ENCODE measurements at regions not wholly inside any gene's neighbourhood (a gene's known extent, or its start where the extent isn't known, plus 50 kb on each side); places are given as distances from the start of the nearest gene placed in this dataset.

- no peak for DNase-seq (ENCODE audit: unreplicated experiment)
- CTCF ChIA-PET = interaction anchor here (0.5 to 1.1 kb wide), 3 partner anchors 10 to 14 kb away, joined by 3 to 4 read pairs (median 3); no protein-coding TSS in a partner anchor
- no peaks in the 10 kb centered on the region for H3K36me3 Mint-ChIP-seq (ENCODE audit: insufficient read depth, unreplicated experiment)
These were observed 287.1 kb downstream of the TENT4A start for GRCh38 chr5:7000310-7000709.

GRCh38 chr5:7010591-7010990, 297.4 kb downstream of the TENT4A start:
- H3K36me3 Mint-ChIP-seq (ENCODE audit: insufficient read depth, unreplicated experiment) = no peaks in the 10 kb centered on the region
- BruUV-seq (replicated peaks) = no TSS peak
- no peak overlapping the region for H3K4me3 Mint-ChIP-seq (ENCODE audit: unreplicated experiment)
- no peaks in the 10 kb centered on the region for H3K4me1 Mint-ChIP-seq (ENCODE audit: insufficient read depth, unreplicated experiment)
- CTCF ChIA-PET = interaction anchor here (0.8 kb wide), 1 partner anchor 11 kb away, joined by 3 read pairs; no protein-coding TSS in a partner anchor
- no peak for TF ChIP-seq CTCF (IDR thresholded peaks at IDR 0.05; ENCODE audit: unreplicated experiment)
- no peak overlapping the region for H3K27ac Mint-ChIP-seq (ENCODE audit: low read depth, unreplicated experiment)
- H3K9me3 Mint-ChIP-seq (ENCODE audit: unreplicated experiment) = peaks cover 17% of the 10 kb centered on the region
- H3K27me3 Mint-ChIP-seq (ENCODE audit: insufficient read depth, unreplicated experiment) = no peaks in the 10 kb centered on the region
- DNase-seq (ENCODE audit: unreplicated experiment) = no peak
- POLR2A ChIA-PET = no interaction called here
- intact Hi-C loops (cut with micrococcal nuclease) = no loop called here

More at GRCh38 chr5:7000310-7000709, 287.1 kb downstream of the TENT4A start:
- H3K27ac Mint-ChIP-seq (ENCODE audit: low read depth, unreplicated experiment) = no peak overlapping the region
- no peaks in the 10 kb centered on the region for H3K4me1 Mint-ChIP-seq (ENCODE audit: insufficient read depth, unreplicated experiment)
- intact Hi-C loops (cut with micrococcal nuclease) = no loop called here
- no peak overlapping the region for H3K4me3 Mint-ChIP-seq (ENCODE audit: unreplicated experiment)
- H3K27me3 Mint-ChIP-seq (ENCODE audit: insufficient read depth, unreplicated experiment) = no peaks in the 10 kb centered on the region
- BruUV-seq (replicated peaks) = no TSS peak
- H3K9me3 Mint-ChIP-seq (ENCODE audit: unreplicated experiment) = no peaks in the 10 kb centered on the region
- TF ChIP-seq CTCF (IDR thresholded peaks at IDR 0.05; ENCODE audit: unreplicated experiment) = no peak
- POLR2A ChIA-PET = no interaction called here

- ChIA-PET CTCF (interaction anchor here (0.6 kb wide), 1 partner anchor 12 kb away, joined by 4 read pairs; no protein-coding TSS in a partner anchor), POLR2A (no interaction called here)
- BruUV-seq (replicated peaks) = no TSS peak
- H3K27ac Mint-ChIP-seq (ENCODE audit: low read depth, unreplicated experiment) = no peak overlapping the region
- intact Hi-C loops (cut with micrococcal nuclease) = no loop called here
- no peaks in the 10 kb centered on the region for H3K4me1 Mint-ChIP-seq (ENCODE audit: insufficient read depth, unreplicated experiment)
- peaks cover 17% of the 10 kb centered on the region for H3K9me3 Mint-ChIP-seq (ENCODE audit: unreplicated experiment)
- no peak for DNase-seq (ENCODE audit: unreplicated experiment)
- TF ChIP-seq CTCF (IDR thresholded peaks at IDR 0.05; ENCODE audit: unreplicated experiment) = no peak
- H3K27me3 Mint-ChIP-seq (ENCODE audit: insufficient read depth, unreplicated experiment) = no peaks in the 10 kb centered on the region
- H3K36me3 Mint-ChIP-seq (ENCODE audit: insufficient read depth, unreplicated experiment) = no peaks in the 10 kb centered on the region
- H3K4me3 Mint-ChIP-seq (ENCODE audit: unreplicated experiment) = no peak overlapping the region
These were observed 298.8 kb downstream of the TENT4A start for GRCh38 chr5:7012057-7012456.

GRCh38 chr5:7014611-7015010, 301.4 kb downstream of the TENT4A start:
- TF ChIP-seq CTCF (IDR thresholded peaks at IDR 0.05; ENCODE audit: unreplicated experiment) = no peak
- POLR2A ChIA-PET = no interaction called here
- CTCF ChIA-PET = no interaction called here

More at GRCh38 chr5:7014611-7015010, 301.4 kb downstream of the TENT4A start:
- H3K27me3 Mint-ChIP-seq (ENCODE audit: insufficient read depth, unreplicated experiment) = no peaks in the 10 kb centered on the region
- no peak for DNase-seq (ENCODE audit: unreplicated experiment)
- no peak overlapping the region for H3K4me3 Mint-ChIP-seq (ENCODE audit: unreplicated experiment)
- no peak overlapping the region for H3K27ac Mint-ChIP-seq (ENCODE audit: low read depth, unreplicated experiment)
- H3K9me3 Mint-ChIP-seq (ENCODE audit: unreplicated experiment) = peaks cover 12% of the 10 kb centered on the region
- no peaks in the 10 kb centered on the region for H3K36me3 Mint-ChIP-seq (ENCODE audit: insufficient read depth, unreplicated experiment)
- no peaks in the 10 kb centered on the region for H3K4me1 Mint-ChIP-seq (ENCODE audit: insufficient read depth, unreplicated experiment)
- intact Hi-C loops (cut with micrococcal nuclease) = no loop called here
- BruUV-seq (replicated peaks) = no TSS peak

All from MCF 10A (cell line).